ENCODE measurements at regions not wholly inside any gene's neighbourhood (a gene's known extent, or its start where the extent isn't known, plus 50 kb on each side); places are given as distances from the start of the nearest gene placed in this dataset.

GRCh38 chr17:33598797-33599196 is 305.7 kb upstream of the ASIC2 start:
- TF ChIP-seq EZH2 (IDR thresholded peaks at IDR 0.05; ENCODE audit: borderline replicate concordance, control insufficient read depth, low read depth, low read length): no peak
- TF ChIP-seq SREBF1 (IDR thresholded peaks at IDR 0.05; ENCODE audit: low read length): no peak
- TF ChIP-seq, protein P1, sequence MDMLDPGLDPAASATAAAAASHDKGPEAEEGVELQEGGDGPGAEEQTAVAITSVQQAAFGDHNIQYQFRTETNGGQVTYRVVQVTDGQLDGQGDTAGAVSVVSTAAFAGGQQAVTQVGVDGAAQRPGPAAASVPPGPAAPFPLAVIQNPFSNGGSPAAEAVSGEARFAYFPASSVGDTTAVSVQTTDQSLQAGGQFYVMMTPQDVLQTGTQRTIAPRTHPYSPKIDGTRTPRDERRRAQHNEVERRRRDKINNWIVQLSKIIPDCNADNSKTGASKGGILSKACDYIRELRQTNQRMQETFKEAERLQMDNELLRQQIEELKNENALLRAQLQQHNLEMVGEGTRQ (IDR thresholded peaks at IDR 0.05; ENCODE audit: borderline replicate concordance, low read depth, low read length): no peak
- TF ChIP-seq, protein P2, sequence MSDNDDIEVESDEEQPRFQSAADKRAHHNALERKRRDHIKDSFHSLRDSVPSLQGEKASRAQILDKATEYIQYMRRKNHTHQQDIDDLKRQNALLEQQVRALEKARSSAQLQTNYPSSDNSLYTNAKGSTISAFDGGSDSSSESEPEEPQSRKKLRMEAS (IDR thresholded peaks at IDR 0.05; ENCODE audit: low read depth, low read length): no peak
- no peak for TF ChIP-seq CTCF (IDR thresholded peaks at IDR 0.05 in 2 of 3, conservative IDR thresholded peaks at IDR 0.05 in 1 of 3; ENCODE audit: control insufficient read depth in 2 of 3, extremely low read depth in 1 of 3, insufficient read depth in 1 of 3, low read depth in 3 of 3, low read length in 3 of 3)
- no peak for TF ChIP-seq POLR2A (IDR thresholded peaks at IDR 0.05; ENCODE audit: low read depth, low read length)
- no peak for TF ChIP-seq ZNF592 (IDR thresholded peaks at IDR 0.05)
- no peak for TF ChIP-seq SMARCA5 (IDR thresholded peaks at IDR 0.05)
- TF ChIP-seq LARP7 (IDR thresholded peaks at IDR 0.05): no peak
- TF ChIP-seq CBFB (IDR thresholded peaks at IDR 0.05; ENCODE audit: low read depth): no peak
- no peak for TF ChIP-seq TCF12 (IDR thresholded peaks at IDR 0.05; ENCODE audit: low read depth, low read length)

All from GM12878 (cell line).